HCT116 (cell line): ENCODE measurements at regions not wholly inside any gene's neighbourhood (a gene's known extent, or its start where the extent isn't known, plus 50 kb on each side); places are given as distances from the start of the nearest gene placed in this dataset.

Source experiments
- ATAC-seq: fragments of 200-7000 bp; cut with Tn5 transposase; 2 replicates; pipeline ENCODE4 v1.9.1; 2020; ENCODE audit warnings: mild to moderate bottlenecking, moderate library complexity
- BruUV-seq: library from RNA; stranded (reverse); fragments of 400-500 nt; replicated peaks from 2 replicates; lab custom pipeline; 2021; lab: Mats Ljungman, UMichigan
- CTCF ChIA-PET: fragments of 300-600 bp; sonication (Branson Sonifier 250); formaldehyde crosslinking; loops from one replicate; lab custom pipeline; 2021; ENCODE audit warnings: antibody characterized with exemption; lab: Charles Lee
- POLR2A ChIA-PET: fragments of 300-600, 350-600 bp; sonication (Branson Sonifier 250); formaldehyde crosslinking; loops from one replicate; lab custom pipeline; 2021; ENCODE audit warnings: antibody characterized with exemption; lab: Charles Lee
- RAD21 ChIA-PET, 2 experiments: fragments of 300-600 bp; sonication (Branson Sonifier 250); formaldehyde crosslinking; loops; one replicate each; lab custom pipeline; 2023; ENCODE audit warnings: low total read pairs in 2 of 2; ENCODE audit not compliant: uncharacterized antibody in 2 of 2, unreplicated experiment in 2 of 2, low non-redundant PET in 1 of 2; lab: Charles Lee
- DNase-seq: peaks from one replicate; pipeline ENCODE4 v3.0.0-alpha.2; 2010; ENCODE audit warnings: low read depth, low spot score
- H2AFZ ChIP-seq: fragments of 200-600 bp; shearing (Covaris generic), sonication (generic); 2 replicates; pipeline ENCODE4 v1.6.1; 2017; ENCODE audit warnings: low read depth, mixed run types, mixed read lengths, antibody characterized with exemption, low read length; ENCODE audit not compliant: poor library complexity, severe bottlenecking
- H3K27ac ChIP-seq: 2 replicates; pipeline ENCODE4 v1.5.1; 2012; ENCODE audit warnings: low read depth, low read length
- H3K27me3 ChIP-seq: fragments of 200-600 bp; sonication (generic); 2 replicates; pipeline ENCODE4 v1.6.1; 2016; ENCODE audit warnings: mixed run types, low read length, mixed read lengths; ENCODE audit not compliant: insufficient read depth
- H3K36me3 ChIP-seq, 2 experiments: fragments of 200-500 bp in 1 of 2; fragments of 200-600 bp in 1 of 2; sonication (Bioruptor generic) in 1 of 2; sonication (generic) in 1 of 2; 2 replicates each; pipeline versions ENCODE4 v1.5.1 to v1.6.1; 2014 to 2016; ENCODE audit warnings: low read length in 2 of 2, inconsistent platforms in 1 of 2, mixed read lengths in 1 of 2, mixed run types in 1 of 2; ENCODE audit not compliant: insufficient read depth in 2 of 2, control insufficient read depth in 1 of 2
- H3K4me1 ChIP-seq, 2 experiments: fragments of 200-600 bp in 1 of 2; sonication (generic) in 1 of 2; 2 replicates each; pipeline versions ENCODE4 v1.5.1 to v1.6.1; 2012 to 2017; ENCODE audit warnings: low read length in 2 of 2, inconsistent platforms in 1 of 2, mild to moderate bottlenecking in 1 of 2, mixed read lengths in 1 of 2, mixed run types in 1 of 2, moderate library complexity in 1 of 2; ENCODE audit not compliant: insufficient read depth in 2 of 2, control insufficient read depth in 1 of 2
- H3K4me2 ChIP-seq: fragments of 200-600 bp; sonication (generic); 2 replicates; pipeline ENCODE4 v1.6.1; 2017; ENCODE audit warnings: mixed run types, low read length, mixed read lengths
- H3K4me3 ChIP-seq, 2 experiments: fragments of 200-600 bp in 1 of 2; sonication (generic) in 1 of 2; replicated peaks in 1 of 2; 2 replicates each; pipeline ENCODE4 v1.5.1; 2011 to 2016; ENCODE audit warnings: low read length in 2 of 2, control low read depth in 1 of 2, low read depth in 1 of 2, mild to moderate bottlenecking in 1 of 2, mixed read lengths in 1 of 2, mixed run types in 1 of 2
- H3K79me2 ChIP-seq: fragments of 200-600 bp; sonication (generic); 2 replicates; pipeline ENCODE4 v1.6.1; 2017; ENCODE audit warnings: mild to moderate bottlenecking, mixed run types, low read length, moderate library complexity, mixed read lengths; ENCODE audit not compliant: insufficient read depth
- H3K9ac ChIP-seq: fragments of 200-600 bp; sonication (generic); 2 replicates; pipeline ENCODE4 v1.6.1; 2016; ENCODE audit warnings: low read length, mixed read lengths
- H3K9me2 ChIP-seq: fragments of 200-600 bp; sonication (generic), shearing (Covaris generic); 2 replicates; pipeline ENCODE4 v1.6.1; 2017; ENCODE audit warnings: mixed run types, mild to moderate bottlenecking, moderate library complexity; ENCODE audit not compliant: insufficient read depth
- H3K9me3 ChIP-seq, 2 experiments: fragments of 200-500 bp in 1 of 2; fragments of 200-600 bp in 1 of 2; sonication (Bioruptor generic) in 1 of 2; sonication (generic) in 1 of 2; 2 replicates each; pipeline ENCODE4 v1.6.1; 2014 to 2017; ENCODE audit warnings: low read length in 2 of 2, mixed read lengths in 2 of 2, inconsistent platforms in 1 of 2, low read depth in 1 of 2, mild to moderate bottlenecking in 1 of 2, mixed run types in 1 of 2, moderate library complexity in 1 of 2; ENCODE audit not compliant: control insufficient read depth in 1 of 2, insufficient read depth in 1 of 2
- H4K20me1 ChIP-seq: fragments of 200-600 bp; sonication (generic), shearing (Covaris generic); 2 replicates; pipeline ENCODE4 v1.6.1; 2017; ENCODE audit warnings: mixed run types, mild to moderate bottlenecking, moderate library complexity; ENCODE audit not compliant: insufficient read depth
- ATF3 ChIP-seq: IDR thresholded peaks from 2 replicates; pipeline ENCODE4 v1.6.1; 2012
- CEBPB ChIP-seq: IDR thresholded peaks from 2 replicates; pipeline ENCODE4 v1.6.1; 2012; ENCODE audit warnings: low read depth
- CTCF ChIP-seq, 3 experiments: fragments of 200-600 bp in 1 of 3; sonication (generic) in 1 of 3; IDR thresholded peaks in 2 of 3; conservative IDR thresholded peaks in 1 of 3; 2 replicates each; pipeline ENCODE4 v1.5.1; 2012 to 2017; ENCODE audit warnings: low read depth in 2 of 3, low read length in 2 of 3, antibody characterized with exemption in 1 of 3, borderline replicate concordance in 1 of 3, control low read depth in 1 of 3, mild to moderate bottlenecking in 1 of 3, mixed read lengths in 1 of 3, mixed run types in 1 of 3, moderate library complexity in 1 of 3; ENCODE audit not compliant: insufficient read depth in 1 of 3
- ELF1 ChIP-seq: IDR thresholded peaks from 2 replicates; pipeline ENCODE4 v1.6.1; 2012; ENCODE audit warnings: low read depth, borderline replicate concordance
- MAX ChIP-seq: IDR thresholded peaks from 2 replicates; pipeline ENCODE4 v1.6.1; 2012
- POLR2AphosphoS5 ChIP-seq: IDR thresholded peaks from 2 replicates; pipeline ENCODE4 v1.6.1; 2011; ENCODE audit warnings: mild to moderate bottlenecking, low read depth, low read length, moderate library complexity
- SP1 ChIP-seq: IDR thresholded peaks from 2 replicates; pipeline ENCODE4 v1.6.1; 2012; ENCODE audit warnings: low read depth
- TCF7L2 ChIP-seq: IDR thresholded peaks from 2 replicates; pipeline ENCODE4 v1.7.0; 2011; ENCODE audit warnings: borderline replicate concordance, inconsistent platforms; ENCODE audit not compliant: insufficient read depth, insufficient read length; ENCODE audit errors: extremely low read depth
- intact Hi-C: fragments of 100-400 bp; cut with micrococcal nuclease; formaldehyde crosslinking; loops from 2 replicates; pipeline ENCODE4 v1.10.0; 2022

- TF ChIP-seq ELF1 (no peak), ATF3 (no peak)
Observed at GRCh38 chr12:88955531-88955930, 375.3 kb upstream of the KITLG start (continued).

GRCh38 chr12:88953029-88953586 is 372.8 kb upstream of the KITLG start:
- RAD21 ChIA-PET = no interaction called here
- Histone ChIP-seq H3K9me2 (no peaks in the 10 kb centered on the region), H3K9me3 (no peaks in the 10 kb centered on the region), H2AFZ (no peak overlapping the region)
- peak; percentile 55 for ATAC-seq
- TF ChIP-seq SP1 = 0 out of 2 replicates have a peak, but pooled peaks have one; percentile 1
- TF ChIP-seq CTCF (IDR thresholded peaks at IDR 0.05 in 2 of 3, conservative IDR thresholded peaks at IDR 0.05 in 1 of 3; ENCODE audit: borderline replicate concordance in 1 of 3, insufficient read depth in 1 of 3, low read depth in 2 of 3, low read length in 2 of 3) = 0 out of 6 replicates have a peak, but pooled peaks of 2 of the 3 experiments have one; percentile 3 to 15
- TF ChIP-seq TCF7L2 = no peak
- peak; percentile 10; the same call in 1 of the 2 replicates for TF ChIP-seq POLR2AphosphoS5
- TF ChIP-seq MAX = no peak
- TF ChIP-seq CEBPB = no peak
- TF ChIP-seq, all 23 proteins: peak for 3
- DNase-seq = no peak
- no peaks in the 10 kb centered on the region for H4K20me1 ChIP-seq
- intact Hi-C loops = no loop called here
- ChIA-PET CTCF (interaction anchor here (0.7 to 1.5 kb wide), 2 partner anchors 41 to 376 kb away, joined by 3 to 4 read pairs; no protein-coding TSS in a partner anchor), POLR2A (interaction anchor here (2.3 to 2.7 kb wide), 2 partner anchors 9 to 16 kb away, joined by 11 to 12 read pairs; no protein-coding TSS in a partner anchor)
- no TSS peak for BruUV-seq
- H3K27ac ChIP-seq = peak overlapping the region; percentile 97
- H3K4me3 ChIP-seq = peak overlapping the region in 1 of 2 experiments; percentile 31; a peak in 2 of 4 replicates
- peaks cover 80 to 88% of the 10 kb centered on the region in 2 experiments for H3K4me1 ChIP-seq
- H3K4me2 ChIP-seq = peak overlapping the region; percentile 57
- no peaks in the 10 kb centered on the region for H3K27me3 ChIP-seq
- peaks cover 31% of the 10 kb centered on the region; the same call in 1 of the 2 replicates for H3K79me2 ChIP-seq
- peak overlapping the region; percentile 59 for H3K9ac ChIP-seq
- H3K36me3 ChIP-seq = 0 out of 4 replicates have a peak, but pooled peaks cover 0 to 9% of the 10 kb centered on the region in 2 experiments
